ENCODE measurements at regions not wholly inside any gene's neighbourhood (a gene's known extent, or its start where the extent isn't known, plus 50 kb on each side); places are given as distances from the start of the nearest gene placed in this dataset.

DNA sequence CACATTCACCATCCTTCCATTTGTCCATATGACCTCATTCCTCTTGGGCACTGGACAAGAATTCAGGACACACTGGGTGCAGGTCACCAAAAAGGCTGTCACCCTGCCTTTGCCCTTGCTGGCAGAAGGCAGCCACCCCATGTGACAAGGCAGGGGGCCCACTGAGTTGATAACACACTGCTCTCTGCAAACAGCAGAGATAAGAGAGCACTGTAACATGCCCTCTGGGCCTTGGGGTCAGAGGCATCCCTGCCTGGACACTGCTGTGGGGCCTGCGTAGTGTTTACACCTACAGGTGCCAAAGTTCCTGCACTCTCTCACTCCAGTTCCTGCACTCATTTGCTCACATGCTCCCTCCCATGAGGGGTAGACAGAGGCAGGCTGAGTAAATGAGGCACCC is 344.7 kb upstream of the TCF4 start:
- Histone ChIP-seq H3K36me3 (ENCODE audit: insufficient read depth, low read length) (no peaks in the 10 kb centered on the region), H3K9me3 (ENCODE audit: control insufficient read depth, insufficient read depth, low read length) (peaks cover 7% of the 10 kb centered on the region), H3K4me1 (ENCODE audit: insufficient read depth, low read length) (no peaks in the 10 kb centered on the region), H3K9ac (ENCODE audit: low read depth, low read length) (no peak overlapping the region)

GRCh38 chr18:55927831-55928230 is 339.8 kb upstream of the TCF4 start:
- Histone ChIP-seq H3K9ac (ENCODE audit: low read depth, low read length) (no peak overlapping the region), H3K4me1 (ENCODE audit: insufficient read depth, low read length) (no peaks in the 10 kb centered on the region), H3K9me3 (ENCODE audit: control insufficient read depth, insufficient read depth, low read length) (peaks cover 8% of the 10 kb centered on the region; the same call in 1 of the 2 replicates), H3K36me3 (ENCODE audit: insufficient read depth, low read length) (0 out of 2 replicates have a peak, but pooled peaks cover 3% of the 10 kb centered on the region)

GRCh38 chr18:55925772-55926171 is 337.8 kb upstream of the TCF4 start:
- Histone ChIP-seq H3K36me3 (ENCODE audit: insufficient read depth, low read length) (0 out of 2 replicates have a peak, but pooled peaks cover 3% of the 10 kb centered on the region), H3K4me1 (ENCODE audit: insufficient read depth, low read length) (no peaks in the 10 kb centered on the region), H3K9me3 (ENCODE audit: control insufficient read depth, insufficient read depth, low read length) (peaks cover 8% of the 10 kb centered on the region; the same call in 1 of the 2 replicates), H3K9ac (ENCODE audit: low read depth, low read length) (no peak overlapping the region)

DNA sequence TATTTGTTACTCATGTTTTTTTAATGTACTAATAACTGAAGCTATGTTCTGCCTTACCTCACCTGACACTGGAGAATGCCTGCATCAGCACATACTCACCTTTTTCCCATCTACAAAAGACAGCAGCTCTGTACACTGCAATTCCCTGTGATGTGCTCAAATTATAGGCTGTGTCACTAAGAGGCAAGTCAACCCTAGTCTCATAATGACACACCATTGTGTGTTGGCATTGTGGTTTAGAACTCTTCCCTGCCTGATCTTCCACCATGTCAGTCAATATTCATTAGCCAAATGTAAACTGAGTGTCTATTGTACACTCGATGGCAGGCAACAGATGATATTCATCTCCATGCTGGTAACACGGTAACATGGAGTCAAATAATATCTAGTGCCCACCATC is 332.1 kb upstream of the TCF4 start:
- H3K9me3 ChIP-seq (ENCODE audit: control insufficient read depth, insufficient read depth, low read length): peaks cover 10% of the 10 kb centered on the region; the same call in 1 of the 2 replicates
- no peaks in the 10 kb centered on the region for H3K4me1 ChIP-seq (ENCODE audit: insufficient read depth, low read length)
- no peaks in the 10 kb centered on the region for H3K36me3 ChIP-seq (ENCODE audit: insufficient read depth, low read length)
- no peak overlapping the region for H3K9ac ChIP-seq (ENCODE audit: low read depth, low read length)

DNA sequence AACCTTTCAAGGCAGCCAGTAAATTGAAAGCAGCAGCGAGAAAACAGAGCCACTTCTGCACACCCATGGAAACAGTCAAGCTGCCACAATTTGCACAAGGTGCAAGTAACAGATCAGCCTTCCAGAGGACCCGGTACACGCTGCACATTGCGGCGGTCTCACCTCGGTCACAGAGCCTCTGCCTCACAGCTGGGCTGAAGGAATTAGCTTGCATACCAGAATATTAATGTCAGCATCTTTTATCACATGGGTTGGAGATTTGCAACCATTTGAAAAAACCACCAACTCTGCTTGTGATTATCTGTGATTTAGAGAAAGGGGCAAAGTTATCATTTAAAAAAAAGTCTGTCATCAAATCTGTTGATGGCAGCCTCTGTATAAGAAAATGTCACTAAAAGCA is 330.5 kb upstream of the TCF4 start:
- H3K9ac ChIP-seq (ENCODE audit: low read depth, low read length): no peak overlapping the region
- H3K36me3 ChIP-seq (ENCODE audit: insufficient read depth, low read length): no peaks in the 10 kb centered on the region
- H3K9me3 ChIP-seq (ENCODE audit: control insufficient read depth, insufficient read depth, low read length): peaks cover 8% of the 10 kb centered on the region; the same call in 1 of the 2 replicates
- no peaks in the 10 kb centered on the region for H3K4me1 ChIP-seq (ENCODE audit: insufficient read depth, low read length)

GRCh38 chr18:55912919-55913318 is 324.9 kb upstream of the TCF4 start:
- 0 out of 2 replicates have a peak, but pooled peaks cover 1% of the 10 kb centered on the region for H3K9me3 ChIP-seq (ENCODE audit: control insufficient read depth, insufficient read depth, low read length)
- H3K4me1 ChIP-seq (ENCODE audit: insufficient read depth, low read length): peaks cover 12% of the 10 kb centered on the region
- H3K36me3 ChIP-seq (ENCODE audit: insufficient read depth, low read length): no peaks in the 10 kb centered on the region
- no peak overlapping the region for H3K9ac ChIP-seq (ENCODE audit: low read depth, low read length)

DNA sequence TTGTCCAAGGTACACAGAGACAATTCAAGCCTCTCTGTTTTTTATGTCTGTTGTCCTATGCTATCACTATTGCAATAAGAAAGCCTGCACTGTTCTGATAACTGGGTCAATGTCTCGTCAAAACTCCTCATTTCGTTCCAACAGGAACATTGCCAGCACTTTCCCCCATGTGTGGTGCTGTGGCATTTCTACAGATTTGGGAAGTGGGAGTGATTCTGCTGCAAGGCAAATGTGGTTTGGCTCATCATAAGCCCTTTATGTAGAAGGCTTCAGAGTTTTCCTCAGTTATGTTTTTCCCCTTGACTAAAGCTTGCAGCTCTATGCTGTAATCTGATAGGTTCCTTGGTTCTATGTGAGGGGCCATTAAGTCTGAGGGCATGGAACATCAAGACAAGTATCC is 324.1 kb upstream of the TCF4 start:
- no peak overlapping the region for H3K9ac ChIP-seq (ENCODE audit: low read depth, low read length)
- no peaks in the 10 kb centered on the region for H3K9me3 ChIP-seq (ENCODE audit: control insufficient read depth, insufficient read depth, low read length)
- peaks cover 20% of the 10 kb centered on the region for H3K4me1 ChIP-seq (ENCODE audit: insufficient read depth, low read length)
- H3K36me3 ChIP-seq (ENCODE audit: insufficient read depth, low read length): no peaks in the 10 kb centered on the region

- Histone ChIP-seq H3K36me3 (ENCODE audit: insufficient read depth, low read length) (no peaks in the 10 kb centered on the region), H3K4me1 (ENCODE audit: insufficient read depth, low read length) (peaks cover 28% of the 10 kb centered on the region), H3K9ac (ENCODE audit: low read depth, low read length) (no peak overlapping the region), H3K9me3 (ENCODE audit: control insufficient read depth, insufficient read depth, low read length) (no peaks in the 10 kb centered on the region)
These were observed 322.3 kb upstream of the TCF4 start for GRCh38 chr18:55910296-55910695.

DNA sequence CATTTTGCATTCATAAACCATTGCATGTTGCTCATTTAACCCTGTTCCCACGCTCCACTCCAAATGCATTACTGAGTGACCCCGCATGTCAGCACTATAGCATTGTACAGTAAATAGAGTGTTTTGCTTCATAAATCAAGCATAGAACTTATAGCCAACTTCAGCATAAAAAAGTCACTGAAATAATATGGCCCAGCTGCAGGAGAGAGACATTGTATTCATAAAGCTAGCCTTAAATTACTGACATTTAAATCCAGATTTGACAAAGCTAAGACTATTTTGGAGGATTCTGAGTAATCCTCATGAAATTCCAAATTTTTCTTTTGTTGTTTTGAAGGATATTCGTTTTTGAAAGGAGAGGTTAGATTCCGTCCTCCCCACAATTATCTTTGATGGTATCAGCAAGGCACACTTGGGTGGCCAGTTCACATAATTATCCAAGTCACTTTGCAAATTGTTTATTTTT is 320.9 kb upstream of the TCF4 start:
- Histone ChIP-seq H3K4me1 (ENCODE audit: insufficient read depth, low read length) (peaks cover 28% of the 10 kb centered on the region), H3K36me3 (ENCODE audit: insufficient read depth, low read length) (no peaks in the 10 kb centered on the region), H3K9ac (ENCODE audit: low read depth, low read length) (no peak overlapping the region), H3K9me3 (ENCODE audit: control insufficient read depth, insufficient read depth, low read length) (no peaks in the 10 kb centered on the region)

DNA sequence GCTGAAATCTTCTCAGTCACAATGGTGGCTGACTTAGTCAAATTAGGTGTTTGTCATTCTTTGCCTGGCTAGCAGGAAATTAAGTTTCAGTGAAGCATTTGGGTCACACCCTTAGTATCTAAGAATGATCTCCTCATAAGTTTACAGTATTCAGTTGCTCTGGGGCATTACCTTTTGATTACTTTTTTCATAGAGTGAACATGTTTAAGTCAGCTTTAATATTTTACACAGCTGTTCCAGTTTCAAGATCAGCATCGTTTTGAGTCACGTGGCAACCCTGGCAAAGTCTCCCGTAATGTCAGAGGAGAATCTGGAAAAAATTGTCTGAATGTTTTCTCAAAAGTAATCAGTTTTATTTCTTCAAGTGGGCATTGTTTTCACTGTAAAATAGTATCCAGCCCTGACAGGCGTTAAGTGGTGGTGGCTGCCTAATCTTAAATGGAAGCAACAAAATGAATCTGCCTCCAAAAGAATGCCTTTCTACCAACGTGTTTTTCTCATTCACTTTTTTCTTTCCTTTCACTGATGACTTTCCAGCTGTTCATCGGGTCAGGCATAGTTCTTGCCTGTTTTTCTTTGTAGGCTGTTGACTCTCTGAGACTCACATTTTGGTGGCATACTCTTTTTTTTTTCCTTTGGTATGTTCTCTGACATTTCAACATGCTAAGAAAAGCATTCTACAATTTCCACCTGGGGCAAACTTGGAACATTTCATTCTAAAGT is 319.6 kb upstream of the TCF4 start:
- H3K36me3 ChIP-seq (ENCODE audit: insufficient read depth, low read length): no peaks in the 10 kb centered on the region
- peaks cover 28% of the 10 kb centered on the region for H3K4me1 ChIP-seq (ENCODE audit: insufficient read depth, low read length)
- no peak overlapping the region for H3K9ac ChIP-seq (ENCODE audit: low read depth, low read length)
- no peaks in the 10 kb centered on the region for H3K9me3 ChIP-seq (ENCODE audit: control insufficient read depth, insufficient read depth, low read length)

DNA sequence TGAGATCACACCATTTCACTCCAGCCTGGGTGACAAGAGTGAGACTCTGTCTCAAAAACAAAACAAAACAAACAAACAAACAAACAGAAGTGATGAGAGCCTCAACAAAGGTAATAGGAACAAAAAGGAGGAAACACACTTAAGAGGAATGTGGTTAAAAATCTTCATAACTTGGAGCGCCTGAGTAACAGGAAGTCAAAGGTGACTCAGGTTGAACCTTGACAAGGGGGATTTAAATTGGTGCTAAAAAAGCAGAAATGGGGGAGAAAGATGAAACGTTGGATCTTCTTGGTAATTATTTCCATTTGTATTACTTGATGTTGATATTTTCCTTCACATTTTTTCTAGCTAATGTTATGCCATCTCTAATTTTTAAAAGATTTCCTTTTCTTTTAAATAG is 318.5 kb upstream of the TCF4 start:
- H3K4me1 ChIP-seq (ENCODE audit: insufficient read depth, low read length): peaks cover 28% of the 10 kb centered on the region

DNA sequence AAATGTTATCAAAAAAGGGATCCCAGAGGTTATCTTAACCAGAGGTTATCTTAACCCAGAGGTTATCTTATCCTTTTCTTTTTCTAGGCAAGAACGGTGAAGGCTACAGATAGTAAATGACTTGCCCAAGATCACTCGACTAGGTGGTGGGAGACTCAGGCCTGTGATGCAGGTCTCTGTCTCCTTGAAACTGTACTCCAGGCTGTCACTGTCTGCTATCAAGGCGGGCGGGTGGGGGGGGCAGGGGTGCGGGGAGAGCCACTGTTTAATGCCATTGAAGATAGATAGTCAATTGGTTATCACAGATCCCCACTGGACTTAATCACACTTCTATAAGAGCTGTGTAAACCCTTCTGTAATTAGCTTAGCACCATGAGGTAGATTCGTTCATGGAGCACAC is 315.9 kb upstream of the TCF4 start:
- no peaks in the 10 kb centered on the region for H3K9me3 ChIP-seq (ENCODE audit: control insufficient read depth, insufficient read depth, low read length)
- H3K9ac ChIP-seq (ENCODE audit: low read depth, low read length): no peak overlapping the region
- no peaks in the 10 kb centered on the region for H3K36me3 ChIP-seq (ENCODE audit: insufficient read depth, low read length)
- peaks cover 24% of the 10 kb centered on the region for H3K4me1 ChIP-seq (ENCODE audit: insufficient read depth, low read length)

More for the DNA sequence above, 318.5 kb upstream of the TCF4 start:
- no peaks in the 10 kb centered on the region for H3K9me3 ChIP-seq (ENCODE audit: control insufficient read depth, insufficient read depth, low read length)
- no peak overlapping the region for H3K9ac ChIP-seq (ENCODE audit: low read depth, low read length)
- no peaks in the 10 kb centered on the region for H3K36me3 ChIP-seq (ENCODE audit: insufficient read depth, low read length)

- H3K4me1 ChIP-seq (ENCODE audit: insufficient read depth, low read length): no peaks in the 10 kb centered on the region; the same call in 1 of the 2 replicates
- H3K9me3 ChIP-seq (ENCODE audit: control insufficient read depth, insufficient read depth, low read length): no peaks in the 10 kb centered on the region
These were observed 312.4 kb upstream of the TCF4 start for GRCh38 chr18:55900380-55900779.

DNA sequence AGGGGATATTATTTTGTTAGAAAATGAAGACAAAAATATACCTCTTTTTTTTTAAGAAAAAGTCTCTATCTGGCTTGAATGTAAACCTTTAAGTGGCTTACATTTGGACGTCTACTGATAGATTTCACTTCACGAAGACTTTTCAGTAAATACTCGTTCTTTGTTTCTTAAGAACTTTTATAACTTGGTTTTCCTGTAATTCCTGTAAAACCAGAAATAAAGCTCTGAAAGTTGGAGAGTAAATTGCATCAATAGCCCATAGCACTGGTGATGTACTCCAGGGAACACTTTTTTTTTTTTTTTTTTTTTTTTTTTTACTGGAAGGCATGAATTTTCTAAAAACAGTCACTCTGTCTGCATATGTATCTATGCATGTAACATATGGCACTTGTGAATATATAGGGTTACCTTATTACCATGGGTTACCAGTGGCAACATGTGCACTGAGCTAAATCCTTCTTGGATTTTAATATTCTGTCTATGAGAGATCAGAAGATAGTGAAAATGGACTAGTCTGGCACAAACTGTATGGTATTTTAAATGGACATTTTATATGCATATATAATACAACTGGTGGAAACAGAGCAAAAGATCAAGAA is 309.2 kb upstream of the TCF4 start:
- Histone ChIP-seq H3K36me3 (ENCODE audit: insufficient read depth, low read length) (no peaks in the 10 kb centered on the region), H3K9me3 (ENCODE audit: control insufficient read depth, insufficient read depth, low read length) (no peaks in the 10 kb centered on the region), H3K9ac (ENCODE audit: low read depth, low read length) (no peak overlapping the region), H3K4me1 (ENCODE audit: insufficient read depth, low read length) (peaks cover 5% of the 10 kb centered on the region)

More at GRCh38 chr18:55900380-55900779, 312.4 kb upstream of the TCF4 start:
- Histone ChIP-seq H3K36me3 (ENCODE audit: insufficient read depth, low read length) (no peaks in the 10 kb centered on the region), H3K9ac (ENCODE audit: low read depth, low read length) (no peak overlapping the region)

- no peaks in the 10 kb centered on the region for H3K36me3 ChIP-seq (ENCODE audit: insufficient read depth, low read length)
- no peaks in the 10 kb centered on the region for H3K9me3 ChIP-seq (ENCODE audit: control insufficient read depth, insufficient read depth, low read length)
- H3K9ac ChIP-seq (ENCODE audit: low read depth, low read length): peak overlapping the region; percentile 97
- peaks cover 5% of the 10 kb centered on the region for H3K4me1 ChIP-seq (ENCODE audit: insufficient read depth, low read length)
These were observed 306.0 kb upstream of the TCF4 start for GRCh38 chr18:55893948-55894347.

Measured in ES-I3 (cell line).